OCI-LY3 (cell line): ENCODE measurements at regions not wholly inside any gene's neighbourhood (a gene's known extent, or its start where the extent isn't known, plus 50 kb on each side); places are given as distances from the start of the nearest gene placed in this dataset.

ENCODE experiments used
- EZH2phosphoT487 ChIP-seq: fragments of 200-600 bp; shearing (Covaris generic); IDR thresholded peaks from 2 replicates; pipeline ENCODE4 v1.6.1; 2018; ENCODE audit warnings: antibody characterized with exemption, mixed run types, low read depth
- TF ChIP-seq, protein P1 (sequence below): fragments of 200-600, 300-600 bp; sonication (generic); IDR thresholded peaks from 2 replicates; pipeline ENCODE4 v1.5.1; 2014; ENCODE audit warnings: antibody characterized with exemption, low read length, low read depth

DNA sequence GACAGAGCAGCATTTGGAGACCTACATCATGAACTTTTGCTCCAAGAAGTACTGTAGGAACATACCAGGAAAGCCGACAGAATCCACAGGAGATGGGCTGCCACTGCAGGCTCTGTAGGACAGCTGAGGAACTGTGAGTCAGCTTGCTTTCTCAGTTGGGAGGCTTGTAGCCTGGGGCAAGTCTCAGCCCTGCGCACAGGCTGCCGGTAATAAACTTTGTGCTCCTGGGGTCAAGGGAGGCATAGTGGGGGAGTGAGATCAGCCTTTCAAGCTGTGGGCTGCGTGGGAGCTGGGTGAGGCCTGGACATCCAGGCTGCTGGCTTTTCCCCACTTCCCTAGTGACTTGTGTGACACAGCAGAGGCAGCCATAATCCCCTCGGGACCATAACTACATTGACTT, 718.0 kb upstream of the CDH10 start:
- TF ChIP-seq EZH2phosphoT487, result no peak
- TF ChIP-seq, protein P1, sequence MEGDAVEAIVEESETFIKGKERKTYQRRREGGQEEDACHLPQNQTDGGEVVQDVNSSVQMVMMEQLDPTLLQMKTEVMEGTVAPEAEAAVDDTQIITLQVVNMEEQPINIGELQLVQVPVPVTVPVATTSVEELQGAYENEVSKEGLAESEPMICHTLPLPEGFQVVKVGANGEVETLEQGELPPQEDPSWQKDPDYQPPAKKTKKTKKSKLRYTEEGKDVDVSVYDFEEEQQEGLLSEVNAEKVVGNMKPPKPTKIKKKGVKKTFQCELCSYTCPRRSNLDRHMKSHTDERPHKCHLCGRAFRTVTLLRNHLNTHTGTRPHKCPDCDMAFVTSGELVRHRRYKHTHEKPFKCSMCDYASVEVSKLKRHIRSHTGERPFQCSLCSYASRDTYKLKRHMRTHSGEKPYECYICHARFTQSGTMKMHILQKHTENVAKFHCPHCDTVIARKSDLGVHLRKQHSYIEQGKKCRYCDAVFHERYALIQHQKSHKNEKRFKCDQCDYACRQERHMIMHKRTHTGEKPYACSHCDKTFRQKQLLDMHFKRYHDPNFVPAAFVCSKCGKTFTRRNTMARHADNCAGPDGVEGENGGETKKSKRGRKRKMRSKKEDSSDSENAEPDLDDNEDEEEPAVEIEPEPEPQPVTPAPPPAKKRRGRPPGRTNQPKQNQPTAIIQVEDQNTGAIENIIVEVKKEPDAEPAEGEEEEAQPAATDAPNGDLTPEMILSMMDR, result no peak
